ENCODE measurements at regions not wholly inside any gene's neighbourhood (a gene's known extent, or its start where the extent isn't known, plus 50 kb on each side); places are given as distances from the start of the nearest gene placed in this dataset.

GRCh38 chr13:40016953-40017660, 361.6 kb downstream of the COG6 start:
- TF ChIP-seq CTCF (IDR thresholded peaks at IDR 0.05; ENCODE audit: insufficient read depth, low read depth, low read length), result no peak
- TF ChIP-seq EZH2 (IDR thresholded peaks at IDR 0.05; ENCODE audit: insufficient read depth, low read length), result no peak

All from astrocyte (in vitro differentiated cells and primary cell).